ENCODE measurements at regions not wholly inside any gene's neighbourhood (a gene's known extent, or its start where the extent isn't known, plus 50 kb on each side); places are given as distances from the start of the nearest gene placed in this dataset.

GRCh38 chr10:125455855-125456254, 227.1 kb downstream of the TEX36 start:
- H3K4me1 ChIP-seq (ENCODE audit: insufficient read depth), result no peaks in the 10 kb centered on the region

DNA sequence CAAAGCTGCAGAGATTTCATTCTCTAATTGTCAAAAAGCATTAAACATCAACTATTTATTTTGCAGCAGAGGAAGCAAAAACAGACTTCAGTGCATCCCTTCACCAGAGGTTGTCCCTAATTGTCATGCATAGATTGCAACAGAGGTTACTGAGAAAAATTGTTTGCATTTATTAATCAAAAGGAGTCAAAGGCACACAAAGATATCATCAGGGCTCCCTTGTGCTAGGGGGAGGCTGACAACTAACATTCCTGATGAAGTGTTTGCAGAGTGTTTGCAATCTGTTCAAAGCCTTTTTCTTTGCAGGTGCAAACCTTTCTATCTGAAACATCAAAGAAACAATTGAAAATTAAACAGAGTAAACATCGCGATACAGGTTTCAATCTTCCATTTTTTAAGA, 227.5 kb downstream of the TEX36 start:
- WGBS, 3 donors, result 30 to 54% (median 43%) methylated on average over 2 of the region's 2 CpGs
- Histone ChIP-seq H3K9me3 (no peaks in the 10 kb centered on the region), H3K36me3 (no peaks in the 10 kb centered on the region), H3K4me1 (ENCODE audit: insufficient read depth) (no peaks in the 10 kb centered on the region), H3K27ac (no peak overlapping the region), H3K27me3 (no peaks in the 10 kb centered on the region), H3K4me3 (no peak overlapping the region)
- TF ChIP-seq CTCF (IDR thresholded peaks at IDR 0.05), result no peak
- TF ChIP-seq POLR2A (IDR thresholded peaks at IDR 0.05), result no peak
- TF ChIP-seq EP300 (IDR thresholded peaks at IDR 0.05), result no peak
- DNase-seq, result no peak
- intact Hi-C loops (cut with DNase I), result no loop called here

More at GRCh38 chr10:125455855-125456254, 227.1 kb downstream of the TEX36 start:
- WGBS, 3 donors, result 55 to 68% (median 62%) methylated on average over 3 of the region's 3 CpGs
- intact Hi-C loops (cut with DNase I), result no loop called here
- H3K4me3 ChIP-seq, result no peak overlapping the region
- no peak overlapping the region for H3K27ac ChIP-seq
- H3K36me3 ChIP-seq, result no peaks in the 10 kb centered on the region
- no peaks in the 10 kb centered on the region for H3K27me3 ChIP-seq
- no peak for DNase-seq
- TF ChIP-seq POLR2A (IDR thresholded peaks at IDR 0.05) (no peak), EP300 (IDR thresholded peaks at IDR 0.05) (no peak), CTCF (IDR thresholded peaks at IDR 0.05) (no peak)
- H3K9me3 ChIP-seq, result no peaks in the 10 kb centered on the region

DNA sequence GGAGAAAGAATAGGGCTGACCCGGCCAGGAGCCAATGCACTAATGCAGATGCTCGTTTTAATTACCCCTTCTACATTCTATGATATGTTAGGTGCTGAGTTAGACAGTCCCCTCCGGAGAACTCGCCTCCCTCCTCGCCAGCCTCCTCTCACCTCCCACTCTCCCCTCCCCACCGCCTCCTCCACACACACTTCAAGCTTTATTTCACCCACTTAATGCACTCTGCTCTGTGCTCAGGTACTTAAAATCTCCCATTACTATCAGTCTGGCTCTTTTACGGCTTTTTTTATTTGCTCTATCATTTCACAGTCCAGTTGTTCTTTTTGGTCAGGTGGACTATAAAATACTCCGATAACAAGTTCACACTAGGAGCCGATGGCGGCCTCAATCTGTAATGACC, 231.6 kb downstream of the TEX36 start:
- no peak for DNase-seq
- WGBS, 3 donors, result 39 to 55% (median 51%) methylated on average over 10 of the region's 10 CpGs
- H3K4me1 ChIP-seq (ENCODE audit: insufficient read depth), result no peaks in the 10 kb centered on the region
- H3K9me3 ChIP-seq, result no peaks in the 10 kb centered on the region
- no peak overlapping the region for H3K4me3 ChIP-seq
- H3K36me3 ChIP-seq, result no peaks in the 10 kb centered on the region
- no peaks in the 10 kb centered on the region for H3K27me3 ChIP-seq
- no peak overlapping the region for H3K27ac ChIP-seq
- no peak for TF ChIP-seq CTCF (IDR thresholded peaks at IDR 0.05)
- no peak for TF ChIP-seq EP300 (IDR thresholded peaks at IDR 0.05)
- TF ChIP-seq POLR2A (IDR thresholded peaks at IDR 0.05), result no peak
- intact Hi-C loops (cut with DNase I), result no loop called here

DNA sequence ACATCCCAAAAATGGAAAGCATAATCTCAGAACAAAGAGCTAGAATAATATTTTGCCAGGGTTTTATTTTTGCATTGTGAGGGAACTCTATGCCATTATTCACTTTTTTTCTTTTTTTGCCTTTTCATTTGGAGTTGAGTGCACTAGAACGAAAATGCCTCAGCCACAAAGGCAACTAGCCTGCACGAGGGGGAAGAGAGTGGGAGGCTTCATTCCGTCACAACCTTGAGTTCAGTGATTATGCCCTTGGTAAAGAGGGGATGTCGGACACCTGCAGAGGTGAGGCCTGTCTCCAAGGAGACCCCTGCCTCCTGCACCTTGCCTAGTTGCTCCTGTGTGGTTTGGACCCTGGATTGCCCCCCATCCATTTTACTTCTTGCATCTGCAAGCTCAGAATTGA, 232.7 kb downstream of the TEX36 start:
- DNase-seq, result no peak
- no peak overlapping the region for H3K4me3 ChIP-seq
- no peaks in the 10 kb centered on the region for H3K27me3 ChIP-seq
- intact Hi-C loops (cut with DNase I), result no loop called here
- no peak overlapping the region for H3K27ac ChIP-seq
- no peaks in the 10 kb centered on the region for H3K9me3 ChIP-seq
- H3K4me1 ChIP-seq (ENCODE audit: insufficient read depth), result no peaks in the 10 kb centered on the region
- no peak for TF ChIP-seq POLR2A (IDR thresholded peaks at IDR 0.05)
- no peak for TF ChIP-seq EP300 (IDR thresholded peaks at IDR 0.05)
- no peak for TF ChIP-seq CTCF (IDR thresholded peaks at IDR 0.05)
- WGBS, 3 donors, result 54 to 75% (median 58%) methylated on average over 4 of the region's 4 CpGs
- no peaks in the 10 kb centered on the region for H3K36me3 ChIP-seq

DNA sequence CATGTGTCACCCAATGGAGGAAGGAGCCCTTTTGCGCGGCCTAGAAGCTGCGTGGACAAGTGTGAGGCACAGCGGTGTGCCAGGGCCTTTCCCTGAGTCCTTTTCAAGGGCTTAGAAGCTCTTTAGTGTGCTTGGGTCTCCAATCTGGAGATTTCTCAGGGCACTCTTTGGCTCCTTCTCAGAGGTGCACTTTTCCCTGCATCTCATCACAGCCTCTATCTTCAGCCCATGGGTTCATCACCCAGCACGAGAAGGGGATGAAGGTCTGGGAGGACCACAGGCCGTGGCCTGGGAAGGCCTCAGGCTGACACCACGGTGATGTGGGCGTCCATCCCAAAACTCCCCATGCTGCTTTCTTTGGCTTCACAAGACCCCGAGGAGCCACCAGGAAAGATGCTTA, 233.4 kb downstream of the TEX36 start:
- no peaks in the 10 kb centered on the region for H3K27me3 ChIP-seq
- H3K4me1 ChIP-seq (ENCODE audit: insufficient read depth), result no peaks in the 10 kb centered on the region
- DNase-seq, result no peak
- H3K27ac ChIP-seq, result no peak overlapping the region
- TF ChIP-seq POLR2A (IDR thresholded peaks at IDR 0.05), result no peak
- H3K4me3 ChIP-seq, result no peak overlapping the region
- no peaks in the 10 kb centered on the region for H3K36me3 ChIP-seq
- WGBS, 3 donors, result 94 to 95% (median 94%) methylated on average over 9 of the region's 9 CpGs
- H3K9me3 ChIP-seq, result no peaks in the 10 kb centered on the region
- intact Hi-C loops (cut with DNase I), result no loop called here

Measured in ovary (tissue), 7 donors.